ENCODE measurements at regions not wholly inside any gene's neighbourhood (a gene's known extent, or its start where the extent isn't known, plus 50 kb on each side); places are given as distances from the start of the nearest gene placed in this dataset.

- POLR2A ChIA-PET = no interaction called here
- CTCF ChIA-PET = interaction anchor here (1.1 to 1.6 kb wide), 2 partner anchors 30 to 311 kb away, joined by 3 to 5 read pairs; no protein-coding TSS in a partner anchor
Measured at GRCh38 chr4:55001538-55001937, 123.9 kb downstream of the KDR start.

GRCh38 chr4:54999003-54999402, 126.4 kb downstream of the KDR start:
- POLR2A ChIA-PET = no interaction called here
- no peaks in the 10 kb centered on the region for H4K20me1 ChIP-seq (ENCODE audit: insufficient read depth)
- DNase-seq = no peak
- TF ChIP-seq IRF3 (IDR thresholded peaks at IDR 0.05; ENCODE audit: low read depth, low read length) (no peak), YY1 (IDR thresholded peaks at IDR 0.05; ENCODE audit: low read depth) (no peak), REST (IDR thresholded peaks at IDR 0.05; ENCODE audit: low read depth, low read length) (no peak), CTCF (IDR thresholded peaks at IDR 0.05) (peak; percentile 40), SIN3A (IDR thresholded peaks at IDR 0.05; ENCODE audit: borderline replicate concordance, low read depth, low read length) (no peak), ELF1 (IDR thresholded peaks at IDR 0.05) (no peak), EP300 (IDR thresholded peaks at IDR 0.05; ENCODE audit: borderline replicate concordance in 1 of 2, low read depth in 1 of 2, low read length in 1 of 2) (no peak), JUND (IDR thresholded peaks at IDR 0.05) (no peak)

More at GRCh38 chr4:55001538-55001937, 123.9 kb downstream of the KDR start:
- TF ChIP-seq IRF3 (IDR thresholded peaks at IDR 0.05; ENCODE audit: low read depth, low read length) (no peak), RAD21 (IDR thresholded peaks at IDR 0.05; ENCODE audit: low read length) (no peak), SMC3 (IDR thresholded peaks at IDR 0.05; ENCODE audit: low read depth, low read length) (no peak), TAF1 (IDR thresholded peaks at IDR 0.05; ENCODE audit: borderline replicate concordance, low read depth, low read length) (no peak), SIN3A (IDR thresholded peaks at IDR 0.05; ENCODE audit: borderline replicate concordance, low read depth, low read length) (no peak), JUND (IDR thresholded peaks at IDR 0.05) (no peak), RCOR1 (IDR thresholded peaks at IDR 0.05; ENCODE audit: low read length) (no peak), MXI1 (IDR thresholded peaks at IDR 0.05; ENCODE audit: low read depth, low read length) (no peak), NFIC (IDR thresholded peaks at IDR 0.05; ENCODE audit: borderline replicate concordance) (no peak), NRF1 (IDR thresholded peaks at IDR 0.05; ENCODE audit: low read depth, low read length) (no peak), ZBTB33 (IDR thresholded peaks at IDR 0.05; ENCODE audit: borderline replicate concordance, low read depth) (no peak), CHD2 (IDR thresholded peaks at IDR 0.05; ENCODE audit: low read length, partially characterized antibody) (no peak), MEF2A (IDR thresholded peaks at IDR 0.05; ENCODE audit: borderline replicate concordance, low read depth) (no peak)
- DNase-seq = no peak
- no peak overlapping the region for H2AFZ ChIP-seq (ENCODE audit: low read depth)
- H3K4me2 ChIP-seq = no peak overlapping the region
- H3K9ac ChIP-seq = no peak overlapping the region
- no peaks in the 10 kb centered on the region for H3K9me3 ChIP-seq
- H3K4me3 ChIP-seq (ENCODE audit: low read depth in 2 of 2, low read length in 1 of 2) = no peak overlapping the region
- 8% methylated on average over 1 of the region's 1 CpG for WGBS (ENCODE audit: low lambda C conversion rate)
- H3K4me1 ChIP-seq (ENCODE audit: control insufficient read depth in 1 of 2, insufficient read depth in 2 of 2, low read depth in 1 of 2, low read length in 1 of 2) = no peaks in the 10 kb centered on the region
- no peaks in the 10 kb centered on the region for H3K36me3 ChIP-seq (replicated peaks in 1 of 2; ENCODE audit: control insufficient read depth in 1 of 2, insufficient read depth in 2 of 2, low read length in 1 of 2)
- H3F3A ChIP-seq (replicated peaks; ENCODE audit: insufficient read depth) = no peaks in the 10 kb centered on the region
- no peaks in the 10 kb centered on the region for H3K79me2 ChIP-seq (ENCODE audit: insufficient read depth)
- no peaks in the 10 kb centered on the region for H3K9me2 ChIP-seq
- H3K27ac ChIP-seq (ENCODE audit: low read depth in 2 of 2, low read length in 1 of 2) = no peak overlapping the region
- H4K20me1 ChIP-seq (ENCODE audit: insufficient read depth) = no peaks in the 10 kb centered on the region
- no peaks in the 10 kb centered on the region for H3K27me3 ChIP-seq (ENCODE audit: insufficient read depth)

More at GRCh38 chr4:54999003-54999402, 126.4 kb downstream of the KDR start:
- H3F3A ChIP-seq (replicated peaks; ENCODE audit: insufficient read depth) = no peaks in the 10 kb centered on the region
- H3K27ac ChIP-seq (ENCODE audit: low read depth in 2 of 2, low read length in 1 of 2) = no peak overlapping the region
- no peaks in the 10 kb centered on the region for H3K4me1 ChIP-seq (ENCODE audit: control insufficient read depth in 1 of 2, insufficient read depth in 2 of 2, low read depth in 1 of 2, low read length in 1 of 2)
- H3K79me2 ChIP-seq (ENCODE audit: insufficient read depth) = no peaks in the 10 kb centered on the region
- CTCF ChIA-PET = interaction anchor here (1.1 to 2.1 kb wide), 7 partner anchors 8 to 347 kb away, joined by 3 to 9 read pairs (median 7); partner anchors contain the start of gene SRD5A3
- H3K4me2 ChIP-seq = no peak overlapping the region
- H2AFZ ChIP-seq (ENCODE audit: low read depth) = no peak overlapping the region
- H3K9ac ChIP-seq = no peak overlapping the region
- H3K9me2 ChIP-seq = no peaks in the 10 kb centered on the region
- no peaks in the 10 kb centered on the region for H3K36me3 ChIP-seq (replicated peaks in 1 of 2; ENCODE audit: control insufficient read depth in 1 of 2, insufficient read depth in 2 of 2, low read length in 1 of 2)
- no peaks in the 10 kb centered on the region for H3K27me3 ChIP-seq (ENCODE audit: insufficient read depth)
- no peak overlapping the region for H3K4me3 ChIP-seq (ENCODE audit: low read depth in 2 of 2, low read length in 1 of 2)
- no peaks in the 10 kb centered on the region for H3K9me3 ChIP-seq
